ENCODE measurements at regions not wholly inside any gene's neighbourhood (a gene's known extent, or its start where the extent isn't known, plus 50 kb on each side); places are given as distances from the start of the nearest gene placed in this dataset.

DNA sequence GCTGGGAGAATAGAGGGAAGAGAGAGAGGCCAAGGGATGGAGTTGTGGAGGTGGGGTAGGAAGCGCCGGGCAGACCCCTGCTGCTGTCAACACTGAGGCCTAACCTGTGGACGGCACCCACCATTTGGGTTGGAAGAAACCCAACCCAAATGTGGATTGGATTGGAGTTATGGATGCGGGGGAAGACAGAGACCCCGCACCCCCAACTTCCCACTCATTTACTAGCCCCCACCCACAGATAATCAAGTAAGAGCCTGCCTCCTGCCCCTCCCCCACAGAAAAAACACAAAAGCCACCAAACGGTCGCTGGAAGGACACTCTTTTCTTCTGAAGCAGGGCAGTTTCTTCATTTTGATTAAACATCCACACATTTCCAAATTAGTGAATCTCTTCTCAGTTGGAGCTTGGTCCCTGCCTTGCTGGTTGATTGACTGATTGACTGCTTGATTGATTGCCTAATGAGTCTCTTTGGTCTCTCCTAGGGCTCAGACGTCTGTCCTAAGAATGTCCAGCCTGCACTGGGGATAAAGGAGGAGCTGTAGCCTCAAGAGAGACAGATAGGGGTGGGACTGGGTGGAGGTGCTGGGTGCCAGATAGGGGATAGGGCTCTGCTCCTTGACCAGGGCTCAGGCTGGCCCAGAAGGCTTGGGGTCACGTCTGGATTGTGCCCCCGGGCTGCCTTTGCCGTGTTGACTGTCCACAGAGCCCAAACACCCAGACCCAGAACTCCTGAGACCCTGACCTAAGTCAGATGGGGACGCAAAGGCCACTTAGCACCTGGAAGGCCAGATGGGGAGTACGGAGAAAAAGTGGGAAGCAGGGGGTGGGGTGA, 74.9 kb upstream of the FOXP4 start:
- intact Hi-C loops (cut with DNase I), result no loop called here
- no peak for DNase-seq
- TF ChIP-seq POLR2A (IDR thresholded peaks at IDR 0.05) (no peak), CTCF (IDR thresholded peaks at IDR 0.05) (no peak)
- H3K9me3 ChIP-seq, result no peaks in the 10 kb centered on the region
- no peak overlapping the region for H3K27ac ChIP-seq
- no peaks in the 10 kb centered on the region for H3K4me1 ChIP-seq
- H3K36me3 ChIP-seq, result no peaks in the 10 kb centered on the region
- no peak for ATAC-seq
- 55% methylated on average over 12 of the region's 13 CpGs for WGBS (ENCODE audit: insufficient coverage, low coverage, low lambda C conversion rate, missing lambda C conversion rate)
- H3K4me3 ChIP-seq, result no peak overlapping the region
- peaks cover 0 to 5% of the 10 kb centered on the region in 2 donors for H3K27me3 ChIP-seq

DNA sequence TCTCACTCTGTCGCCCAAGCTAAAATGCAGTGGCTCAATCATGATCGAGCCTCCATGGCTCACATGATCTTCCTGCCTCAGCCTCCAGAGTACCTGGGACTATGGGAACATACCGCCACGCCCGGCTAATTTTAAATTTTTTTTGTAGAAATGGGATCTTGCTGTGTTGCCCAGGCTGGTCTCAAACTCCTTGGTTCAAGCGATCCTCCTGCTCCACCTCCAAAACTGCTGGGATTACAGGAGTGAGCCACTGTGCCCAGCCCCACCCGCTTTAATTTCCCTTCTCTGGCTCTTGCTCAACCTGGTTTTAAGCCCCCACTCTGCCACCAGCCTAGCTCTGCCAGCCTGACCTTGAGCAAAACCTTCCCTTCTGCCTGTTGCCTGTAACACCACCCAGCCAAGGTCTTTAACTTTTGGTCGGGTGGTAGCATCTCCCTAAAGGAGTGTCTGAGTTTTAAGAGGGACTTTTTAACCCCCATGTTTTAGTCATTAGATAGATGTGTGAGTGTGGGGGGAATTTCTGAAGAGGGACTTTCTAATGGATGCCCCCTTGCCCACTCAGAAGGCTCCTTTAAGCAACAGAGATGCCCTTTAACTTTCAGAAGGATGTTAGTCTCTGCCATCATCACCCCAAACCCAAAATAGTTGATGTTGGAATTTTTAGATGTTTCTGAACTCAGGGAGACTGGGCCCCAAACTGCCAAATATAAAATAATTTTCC, 71.8 kb upstream of the FOXP4 start:
- Histone ChIP-seq H3K4me1 (no peaks in the 10 kb centered on the region), H3K9me3 (no peaks in the 10 kb centered on the region), H3K4me3 (no peak overlapping the region), H3K27ac (no peak overlapping the region), H3K36me3 (no peaks in the 10 kb centered on the region), H3K27me3 (peaks cover 0 to 5% of the 10 kb centered on the region in 2 donors)
- no peak for DNase-seq
- WGBS (ENCODE audit: insufficient coverage, low coverage, low lambda C conversion rate, missing lambda C conversion rate), result 76% methylated on average over 8 of the region's 8 CpGs
- intact Hi-C loops (cut with DNase I), result no loop called here
- no peak for ATAC-seq
- no peak for TF ChIP-seq CTCF (IDR thresholded peaks at IDR 0.05)
- TF ChIP-seq POLR2A (IDR thresholded peaks at IDR 0.05), result no peak

DNA sequence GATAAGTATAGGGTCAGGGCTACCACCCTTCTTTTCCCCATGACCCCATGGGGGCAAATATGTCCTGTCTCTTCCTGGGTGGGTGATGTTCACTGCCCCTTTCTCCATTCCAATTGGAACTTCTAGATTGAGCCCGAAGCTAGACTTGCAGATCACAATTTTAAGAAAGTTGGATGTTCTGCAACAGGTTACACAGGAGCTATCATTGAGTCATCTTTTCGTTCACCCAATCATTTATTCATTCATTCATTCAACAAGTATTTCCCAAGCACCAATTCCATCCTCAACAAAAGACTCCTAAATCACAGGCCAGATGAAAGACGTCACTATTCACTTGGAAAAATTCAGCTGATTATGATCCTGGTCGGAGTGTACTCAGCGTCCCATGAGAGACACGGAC, 71.0 kb upstream of the FOXP4 start:
- Histone ChIP-seq H3K27ac (no peak overlapping the region), H3K4me1 (no peaks in the 10 kb centered on the region), H3K36me3 (no peaks in the 10 kb centered on the region), H3K27me3 (peaks cover 0 to 5% of the 10 kb centered on the region in 2 donors), H3K4me3 (no peak overlapping the region), H3K9me3 (no peaks in the 10 kb centered on the region)
- TF ChIP-seq POLR2A (IDR thresholded peaks at IDR 0.05), result no peak
- TF ChIP-seq CTCF (IDR thresholded peaks at IDR 0.05), result no peak
- DNase-seq, result no peak
- 58% methylated on average over 5 of the region's 6 CpGs for WGBS (ENCODE audit: insufficient coverage, low coverage, low lambda C conversion rate, missing lambda C conversion rate)
- intact Hi-C loops (cut with DNase I), result no loop called here
- no peak for ATAC-seq

GRCh38 chr6:41475737-41476357, 70.3 kb upstream of the FOXP4 start:
- no peaks in the 10 kb centered on the region for H3K36me3 ChIP-seq
- H3K9me3 ChIP-seq, result no peaks in the 10 kb centered on the region
- no peaks in the 10 kb centered on the region for H3K4me1 ChIP-seq
- no peak for DNase-seq
- TF ChIP-seq POLR2A (IDR thresholded peaks at IDR 0.05) (no peak), CTCF (IDR thresholded peaks at IDR 0.05) (no peak)
- no peak overlapping the region for H3K27ac ChIP-seq
- H3K4me3 ChIP-seq, result no peak overlapping the region
- no peaks in the 10 kb centered on the region for H3K27me3 ChIP-seq
- 52% methylated on average over 6 of the region's 6 CpGs for WGBS (ENCODE audit: insufficient coverage, low coverage, low lambda C conversion rate, missing lambda C conversion rate)
- ATAC-seq, result no peak
- intact Hi-C loops (cut with DNase I), result no loop called here
